ENCODE measurements at regions not wholly inside any gene's neighbourhood (a gene's known extent, or its start where the extent isn't known, plus 50 kb on each side); places are given as distances from the start of the nearest gene placed in this dataset.

- peaks cover 0 to 20% (median 13%) of the 10 kb centered on the region in 5 donors for H3K4me1 ChIP-seq (ENCODE audit: control insufficient read depth in 5 of 5, insufficient read depth in 5 of 5, low read length in 5 of 5)
- H3K36me3 ChIP-seq (ENCODE audit: control insufficient read depth in 5 of 5, insufficient read depth in 5 of 5, low read length in 5 of 5), result peaks cover 0 to 3% (median 0%) of the 10 kb centered on the region in 5 donors
- H3K4me3 ChIP-seq (ENCODE audit: low read depth in 1 of 5, low read length in 5 of 5), result peak overlapping the region in 1 of 5 donors; percentile 31
- peak overlapping the region; percentile 34 for H3K27ac ChIP-seq (ENCODE audit: low read depth, low read length)
- no peak overlapping the region for H3K9ac ChIP-seq (ENCODE audit: low read length in 5 of 5)
- H3K27me3 ChIP-seq (ENCODE audit: control insufficient read depth in 5 of 5, insufficient read depth in 4 of 5, low read length in 5 of 5), result no peaks in the 10 kb centered on the region
- H3K9me3 ChIP-seq (ENCODE audit: control insufficient read depth in 5 of 5, low read length in 5 of 5), result peaks cover under 1 to 24% (median 17%) of the 10 kb centered on the region in 5 donors
Observed at GRCh38 chr11:122179961-122180834, 64.2 kb upstream of the BLID start.

- H3K9me3 ChIP-seq (ENCODE audit: control insufficient read depth in 5 of 5, low read length in 5 of 5), result peaks cover 0 to 9% (median 5%) of the 10 kb centered on the region in 5 donors
- H3K27ac ChIP-seq (ENCODE audit: low read depth, low read length), result no peak overlapping the region
- H3K9ac ChIP-seq (ENCODE audit: low read length in 5 of 5), result no peak overlapping the region
- peaks cover 0 to 20% (median 13%) of the 10 kb centered on the region in 5 donors for H3K4me1 ChIP-seq (ENCODE audit: control insufficient read depth in 5 of 5, insufficient read depth in 5 of 5, low read length in 5 of 5)
- H3K36me3 ChIP-seq (ENCODE audit: control insufficient read depth in 5 of 5, insufficient read depth in 5 of 5, low read length in 5 of 5), result peaks cover 0 to 3% (median 0%) of the 10 kb centered on the region in 5 donors
- no peaks in the 10 kb centered on the region for H3K27me3 ChIP-seq (ENCODE audit: control insufficient read depth in 5 of 5, insufficient read depth in 4 of 5, low read length in 5 of 5)
- no peak overlapping the region for H3K4me3 ChIP-seq (ENCODE audit: low read depth in 1 of 5, low read length in 5 of 5)
Observed at GRCh38 chr11:122178795-122179194, 62.8 kb upstream of the BLID start.

GRCh38 chr11:122177238-122177637 is 61.2 kb upstream of the BLID start:
- H3K9me3 ChIP-seq (ENCODE audit: control insufficient read depth in 5 of 5, low read length in 5 of 5), result peaks cover 0 to 5% (median 2%) of the 10 kb centered on the region in 5 donors
- no peaks in the 10 kb centered on the region for H3K27me3 ChIP-seq (ENCODE audit: control insufficient read depth in 5 of 5, insufficient read depth in 4 of 5, low read length in 5 of 5)
- no peak overlapping the region for H3K27ac ChIP-seq (ENCODE audit: low read depth, low read length)
- H3K4me3 ChIP-seq (ENCODE audit: low read depth in 1 of 5, low read length in 5 of 5), result no peak overlapping the region
- H3K9ac ChIP-seq (ENCODE audit: low read length in 5 of 5), result no peak overlapping the region
- peaks cover 0 to 3% (median 0%) of the 10 kb centered on the region in 5 donors for H3K36me3 ChIP-seq (ENCODE audit: control insufficient read depth in 5 of 5, insufficient read depth in 5 of 5, low read length in 5 of 5)
- H3K4me1 ChIP-seq (ENCODE audit: control insufficient read depth in 5 of 5, insufficient read depth in 5 of 5, low read length in 5 of 5), result peaks cover 0 to 20% (median 13%) of the 10 kb centered on the region in 5 donors

- peaks cover 0 to 20% (median 13%) of the 10 kb centered on the region in 5 donors for H3K4me1 ChIP-seq (ENCODE audit: control insufficient read depth in 5 of 5, insufficient read depth in 5 of 5, low read length in 5 of 5)
- H3K27ac ChIP-seq (ENCODE audit: low read depth, low read length), result no peak overlapping the region
- H3K27me3 ChIP-seq (ENCODE audit: control insufficient read depth in 5 of 5, insufficient read depth in 4 of 5, low read length in 5 of 5), result no peaks in the 10 kb centered on the region
- no peaks in the 10 kb centered on the region for H3K9me3 ChIP-seq (ENCODE audit: control insufficient read depth in 5 of 5, low read length in 5 of 5)
- H3K4me3 ChIP-seq (ENCODE audit: low read depth in 1 of 5, low read length in 5 of 5), result no peak overlapping the region
- H3K36me3 ChIP-seq (ENCODE audit: control insufficient read depth in 5 of 5, insufficient read depth in 5 of 5, low read length in 5 of 5), result peaks cover 0 to 3% (median 0%) of the 10 kb centered on the region in 5 donors
- H3K9ac ChIP-seq (ENCODE audit: low read length in 5 of 5), result no peak overlapping the region
Observed at GRCh38 chr11:122176651-122177050, 60.6 kb upstream of the BLID start.

- Histone ChIP-seq H3K9ac (ENCODE audit: low read length in 5 of 5) (no peak overlapping the region), H3K27me3 (ENCODE audit: control insufficient read depth in 5 of 5, insufficient read depth in 4 of 5, low read length in 5 of 5) (no peaks in the 10 kb centered on the region), H3K27ac (ENCODE audit: low read depth, low read length) (no peak overlapping the region), H3K4me3 (ENCODE audit: low read depth in 1 of 5, low read length in 5 of 5) (no peak overlapping the region), H3K4me1 (ENCODE audit: control insufficient read depth in 5 of 5, insufficient read depth in 5 of 5, low read length in 5 of 5) (peaks cover 0 to 12% (median 7%) of the 10 kb centered on the region in 5 donors), H3K9me3 (ENCODE audit: control insufficient read depth in 5 of 5, low read length in 5 of 5) (no peaks in the 10 kb centered on the region), H3K36me3 (ENCODE audit: control insufficient read depth in 5 of 5, insufficient read depth in 5 of 5, low read length in 5 of 5) (peaks cover 0 to 3% (median 0%) of the 10 kb centered on the region in 5 donors)
Observed at GRCh38 chr11:122175306-122175705, 59.3 kb upstream of the BLID start.

GRCh38 chr11:122173587-122173986 is 57.6 kb upstream of the BLID start:
- H3K9ac ChIP-seq (ENCODE audit: low read length in 5 of 5), result no peak overlapping the region
- no peaks in the 10 kb centered on the region for H3K27me3 ChIP-seq (ENCODE audit: control insufficient read depth in 5 of 5, insufficient read depth in 4 of 5, low read length in 5 of 5)
- H3K36me3 ChIP-seq (ENCODE audit: control insufficient read depth in 5 of 5, insufficient read depth in 5 of 5, low read length in 5 of 5), result peaks cover 0 to 3% (median 0%) of the 10 kb centered on the region in 5 donors
- H3K27ac ChIP-seq (ENCODE audit: low read depth, low read length), result no peak overlapping the region
- H3K4me1 ChIP-seq (ENCODE audit: control insufficient read depth in 5 of 5, insufficient read depth in 5 of 5, low read length in 5 of 5), result no peaks in the 10 kb centered on the region
- H3K4me3 ChIP-seq (ENCODE audit: low read depth in 1 of 5, low read length in 5 of 5), result no peak overlapping the region
- no peaks in the 10 kb centered on the region for H3K9me3 ChIP-seq (ENCODE audit: control insufficient read depth in 5 of 5, low read length in 5 of 5)

- H3K4me3 ChIP-seq (ENCODE audit: low read depth in 1 of 5, low read length in 5 of 5), result no peak overlapping the region
- H3K27ac ChIP-seq (ENCODE audit: low read depth, low read length), result no peak overlapping the region
- H3K27me3 ChIP-seq (ENCODE audit: control insufficient read depth in 5 of 5, insufficient read depth in 4 of 5, low read length in 5 of 5), result no peaks in the 10 kb centered on the region
- no peak overlapping the region for H3K9ac ChIP-seq (ENCODE audit: low read length in 5 of 5)
- H3K36me3 ChIP-seq (ENCODE audit: control insufficient read depth in 5 of 5, insufficient read depth in 5 of 5, low read length in 5 of 5), result peaks cover 0 to 3% (median 0%) of the 10 kb centered on the region in 5 donors
- no peaks in the 10 kb centered on the region for H3K9me3 ChIP-seq (ENCODE audit: control insufficient read depth in 5 of 5, low read length in 5 of 5)
- H3K4me1 ChIP-seq (ENCODE audit: control insufficient read depth in 5 of 5, insufficient read depth in 5 of 5, low read length in 5 of 5), result no peaks in the 10 kb centered on the region
Observed at GRCh38 chr11:122173074-122173450, 57.0 kb upstream of the BLID start.

- Histone ChIP-seq H3K9me3 (ENCODE audit: control insufficient read depth in 5 of 5, low read length in 5 of 5) (no peaks in the 10 kb centered on the region), H3K4me1 (ENCODE audit: control insufficient read depth in 5 of 5, insufficient read depth in 5 of 5, low read length in 5 of 5) (no peaks in the 10 kb centered on the region), H3K4me3 (ENCODE audit: low read depth in 1 of 5, low read length in 5 of 5) (no peak overlapping the region), H3K9ac (ENCODE audit: low read length in 5 of 5) (no peak overlapping the region), H3K27me3 (ENCODE audit: control insufficient read depth in 5 of 5, insufficient read depth in 4 of 5, low read length in 5 of 5) (no peaks in the 10 kb centered on the region), H3K27ac (ENCODE audit: low read depth, low read length) (no peak overlapping the region), H3K36me3 (ENCODE audit: control insufficient read depth in 5 of 5, insufficient read depth in 5 of 5, low read length in 5 of 5) (peaks cover 0 to 3% (median 0%) of the 10 kb centered on the region in 5 donors)
Observed at GRCh38 chr11:122172352-122173073, 56.5 kb upstream of the BLID start.

- H3K36me3 ChIP-seq (ENCODE audit: control insufficient read depth in 5 of 5, insufficient read depth in 5 of 5, low read length in 5 of 5), result peaks cover 0 to 3% (median 0%) of the 10 kb centered on the region in 5 donors
- H3K4me3 ChIP-seq (ENCODE audit: low read depth in 1 of 5, low read length in 5 of 5), result no peak overlapping the region
- H3K4me1 ChIP-seq (ENCODE audit: control insufficient read depth in 5 of 5, insufficient read depth in 5 of 5, low read length in 5 of 5), result no peaks in the 10 kb centered on the region
- no peaks in the 10 kb centered on the region for H3K27me3 ChIP-seq (ENCODE audit: control insufficient read depth in 5 of 5, insufficient read depth in 4 of 5, low read length in 5 of 5)
- H3K9ac ChIP-seq (ENCODE audit: low read length in 5 of 5), result no peak overlapping the region
- no peaks in the 10 kb centered on the region for H3K9me3 ChIP-seq (ENCODE audit: control insufficient read depth in 5 of 5, low read length in 5 of 5)
- H3K27ac ChIP-seq (ENCODE audit: low read depth, low read length), result no peak overlapping the region
Observed at GRCh38 chr11:122170815-122171475, 54.9 kb upstream of the BLID start.
